Endothelial cell of umbilical vein (primary cell): ENCODE measurements at regions not wholly inside any gene's neighbourhood (a gene's known extent, or its start where the extent isn't known, plus 50 kb on each side); places are given as distances from the start of the nearest gene placed in this dataset.

ENCODE experiments used
- CTCF ChIP-seq, 2 donors: IDR thresholded peaks; 1 replicate in 1 of 2; 2 replicates in 1 of 2; pipeline ENCODE4 v1.5.1; 2011; ENCODE audit warnings: low read length in 2 of 2, mild to moderate bottlenecking in 2 of 2, moderate library complexity in 2 of 2, control low read depth in 1 of 2, inconsistent platforms in 1 of 2, low read depth in 1 of 2; ENCODE audit not compliant: insufficient read depth in 1 of 2; ENCODE audit errors: extremely low read depth in 1 of 2
- EZH2 ChIP-seq: IDR thresholded peaks from 2 replicates; pipeline ENCODE4 v1.6.1; 2012; ENCODE audit warnings: borderline replicate concordance, low read depth, mild to moderate bottlenecking, moderate library complexity, low read length, inconsistent platforms; ENCODE audit not compliant: severe bottlenecking
- FOS ChIP-seq: IDR thresholded peaks from 2 replicates; pipeline ENCODE4 v1.6.1; 2011; ENCODE audit warnings: mild to moderate bottlenecking, low read length, moderate library complexity, borderline replicate concordance; ENCODE audit not compliant: insufficient read depth
- GATA2 ChIP-seq: IDR thresholded peaks from 2 replicates; pipeline ENCODE4 v1.7.0; 2011; ENCODE audit warnings: low read depth, mild to moderate bottlenecking, moderate library complexity, mixed read lengths, low read length; ENCODE audit not compliant: insufficient read length, insufficient read depth
- JUN ChIP-seq: IDR thresholded peaks from 2 replicates; pipeline ENCODE4 v1.6.1; 2011; ENCODE audit warnings: borderline replicate concordance, low read depth; ENCODE audit not compliant: insufficient read length, insufficient read depth
- MAX ChIP-seq: IDR thresholded peaks from 2 replicates; pipeline ENCODE4 v1.6.1; 2011; ENCODE audit not compliant: insufficient read depth, insufficient read length
- MYC ChIP-seq: IDR thresholded peaks from one replicate; pipeline ENCODE4 v1.6.1; 2011; ENCODE audit warnings: mild to moderate bottlenecking, low read depth, low read length
- POLR2A ChIP-seq: IDR thresholded peaks from 2 replicates; pipeline ENCODE4 v1.6.1; 2012; ENCODE audit warnings: low read depth, mild to moderate bottlenecking, control low read depth, low read length
- POLR2AphosphoS5 ChIP-seq: IDR thresholded peaks from 2 replicates; pipeline ENCODE4 v1.6.1; 2012; ENCODE audit warnings: low read depth, mild to moderate bottlenecking, control low read depth, low read length, moderate library complexity; ENCODE audit not compliant: insufficient read depth

GRCh38 chr2:3970791-3971651 lies 267.6 kb downstream of the DCDC2C start:
- TF ChIP-seq CTCF (IDR thresholded peaks at IDR 0.05; ENCODE audit: extremely low read depth in 1 of 2, insufficient read depth in 1 of 2, low read depth in 1 of 2, low read length in 2 of 2) (no peak), POLR2A (no peak), POLR2AphosphoS5 (no peak), FOS (no peak), JUN (no peak), EZH2 (no peak), MYC (no peak), MAX (no peak), GATA2 (no peak)
